HAP-1 (cell line): ENCODE measurements at regions not wholly inside any gene's neighbourhood (a gene's known extent, or its start where the extent isn't known, plus 50 kb on each side); places are given as distances from the start of the nearest gene placed in this dataset.
A peak's percentile ranks its signal among the peaks of the same experiment; 100 is the strongest.

Experiments
- DNase-seq, 2 experiments: peaks; one replicate each; pipeline ENCODE4 v3.0.0-alpha.2; 2016 to 2020; ENCODE audit warnings: low spot score in 2 of 2
- H3K27me3 ChIP-seq: fragments of 250-450 bp; sonication (Bioruptor Pico); 2 replicates; pipeline ENCODE4 v1.5.1; 2020; ENCODE audit warnings: low read depth, mild to moderate bottlenecking, moderate library complexity
- H3K36me3 ChIP-seq: fragments of 250-450 bp; sonication (Bioruptor Pico); replicated peaks from 2 replicates; pipeline ENCODE4 v1.5.1; 2020; ENCODE audit warnings: mild to moderate bottlenecking
- H3K4me1 ChIP-seq: fragments of 250-450 bp; sonication (Bioruptor Pico); 2 replicates; pipeline ENCODE4 v1.5.1; 2020; ENCODE audit warnings: mild to moderate bottlenecking
- H3K4me3 ChIP-seq: fragments of 250-450 bp; sonication (Bioruptor Pico); 2 replicates; pipeline ENCODE4 v1.5.1; 2020; ENCODE audit warnings: mild to moderate bottlenecking, moderate library complexity
- H3K9me3 ChIP-seq: fragments of 250-450 bp; sonication (Bioruptor Pico); 2 replicates; pipeline ENCODE4 v1.5.1; 2020; ENCODE audit warnings: mild to moderate bottlenecking, moderate library complexity
- in situ Hi-C: fragments of 300-500 bp; cut with MboI; formaldehyde crosslinking; loops from 3 replicates; pipeline ENCODE4 v1.14.3; 2020; ENCODE audit warnings: low sequenced_read_pairs, inconsistent platforms, mixed read lengths

DNA sequence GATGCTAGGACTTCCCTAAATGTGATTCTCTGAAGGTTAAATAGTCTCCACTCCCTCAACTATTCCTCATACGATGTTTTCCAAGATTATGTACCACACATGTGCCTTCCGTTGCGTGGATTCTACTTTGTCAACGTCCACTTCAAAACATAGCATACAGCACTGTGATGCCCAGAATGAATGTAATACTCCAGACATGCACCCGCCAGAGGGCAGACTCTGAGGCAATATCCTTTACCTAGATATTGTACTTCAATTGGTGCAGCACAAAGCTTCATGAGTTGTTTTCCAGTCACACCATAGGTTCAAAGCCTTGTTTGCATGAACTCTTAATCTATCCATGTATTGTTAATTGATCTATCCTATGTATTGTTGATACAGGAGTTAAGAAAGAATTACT lies 201.0 kb upstream of the NABP1 start:
- in situ Hi-C loops = no loop called here
- H3K4me3 ChIP-seq = no peak overlapping the region
- H3K36me3 ChIP-seq = no peaks in the 10 kb centered on the region
- H3K4me1 ChIP-seq = peaks cover 28% of the 10 kb centered on the region
- H3K27me3 ChIP-seq = no peaks in the 10 kb centered on the region; the same call in 1 of the 2 replicates
- H3K9me3 ChIP-seq = peaks cover 1% of the 10 kb centered on the region; the same call in 1 of the 2 replicates
- DNase-seq = no peak

DNA sequence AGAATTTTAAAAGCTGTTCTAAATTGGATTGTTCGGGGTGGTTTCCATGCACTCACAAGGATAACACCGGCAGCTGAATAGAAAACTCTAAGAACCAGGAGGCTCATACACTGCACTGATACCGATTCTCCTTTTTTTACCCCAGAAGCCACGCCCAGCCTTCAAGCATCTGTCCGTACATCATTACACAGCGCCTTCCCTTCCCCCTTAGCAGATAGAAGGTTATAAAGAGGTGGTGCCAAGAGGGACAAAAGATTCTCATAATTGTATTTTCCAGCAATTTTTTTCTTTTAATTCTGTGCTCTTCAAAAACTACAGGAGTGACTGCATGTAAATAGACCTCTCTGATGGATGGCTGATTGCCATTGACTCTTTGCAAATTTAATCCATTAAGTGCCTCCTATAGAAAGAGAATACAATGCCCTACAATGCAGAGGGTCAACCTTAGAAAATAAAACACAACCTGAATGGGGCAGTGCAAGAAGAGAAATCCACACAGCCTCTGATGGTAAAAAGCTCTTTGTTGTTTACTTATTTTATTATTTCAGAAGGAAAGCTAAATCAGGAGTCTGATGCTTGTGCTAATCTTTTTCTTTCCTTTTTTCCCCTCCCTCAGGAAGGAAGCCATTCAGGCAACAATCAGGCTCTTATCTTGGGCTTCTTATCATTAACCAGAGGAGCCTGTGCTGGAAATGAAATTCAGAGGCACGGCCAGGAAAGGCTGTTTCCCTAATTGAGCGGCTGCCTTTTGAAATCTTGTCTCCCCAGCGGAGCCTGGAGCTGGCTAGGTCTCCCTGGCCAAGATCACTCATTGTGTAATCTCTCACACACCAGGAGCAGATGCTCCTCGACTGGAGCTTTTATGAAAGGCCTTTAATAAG lies 198.9 kb upstream of the NABP1 start:
- DNase-seq = peak; percentile 85 to 99
- Histone ChIP-seq H3K4me1 (peaks cover 15% of the 10 kb centered on the region), H3K27me3 (no peaks in the 10 kb centered on the region; the same call in 1 of the 2 replicates), H3K36me3 (no peaks in the 10 kb centered on the region), H3K9me3 (peaks cover 9% of the 10 kb centered on the region; the same call in 1 of the 2 replicates), H3K4me3 (no peak overlapping the region)
- in situ Hi-C loops = no loop called here

DNA sequence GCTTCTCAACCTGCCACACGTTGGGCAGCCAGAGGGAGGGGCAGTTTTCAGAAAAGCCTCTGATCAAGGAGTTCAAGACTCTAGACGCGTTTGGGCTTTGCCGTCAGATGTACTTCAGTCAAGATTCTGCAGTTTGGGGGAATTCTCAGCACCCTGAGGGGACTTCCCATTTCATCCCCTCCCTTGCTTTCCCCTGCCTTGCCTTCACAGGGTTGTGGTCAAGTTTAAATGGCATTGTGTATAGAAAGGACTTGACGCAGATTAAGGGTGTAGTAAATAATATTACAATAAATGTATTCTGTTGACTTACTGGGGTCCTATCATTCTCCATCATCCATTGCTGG lies 198.3 kb upstream of the NABP1 start:
- in situ Hi-C loops = no loop called here
- Histone ChIP-seq H3K27me3 (no peaks in the 10 kb centered on the region; the same call in 1 of the 2 replicates), H3K36me3 (no peaks in the 10 kb centered on the region), H3K9me3 (peaks cover 9% of the 10 kb centered on the region; the same call in 1 of the 2 replicates), H3K4me1 (peaks cover 15% of the 10 kb centered on the region), H3K4me3 (no peak overlapping the region)
- no peak for DNase-seq

- H3K36me3 ChIP-seq = no peaks in the 10 kb centered on the region
- peaks cover 9% of the 10 kb centered on the region; the same call in 1 of the 2 replicates for H3K9me3 ChIP-seq
- peaks cover 15% of the 10 kb centered on the region for H3K4me1 ChIP-seq
- in situ Hi-C loops = no loop called here
- no peak for DNase-seq
- no peak overlapping the region for H3K4me3 ChIP-seq
- no peaks in the 10 kb centered on the region for H3K27me3 ChIP-seq
Observed at GRCh38 chr2:191481305-191482070, 196.4 kb upstream of the NABP1 start.

- peaks cover 15% of the 10 kb centered on the region for H3K4me1 ChIP-seq
- H3K27me3 ChIP-seq = no peaks in the 10 kb centered on the region
- H3K9me3 ChIP-seq = peaks cover 9% of the 10 kb centered on the region; the same call in 1 of the 2 replicates
- H3K36me3 ChIP-seq = no peaks in the 10 kb centered on the region
- no peak overlapping the region for H3K4me3 ChIP-seq
- in situ Hi-C loops = no loop called here
- DNase-seq = no peak
Observed at GRCh38 chr2:191483117-191483516, 194.8 kb upstream of the NABP1 start.

DNA sequence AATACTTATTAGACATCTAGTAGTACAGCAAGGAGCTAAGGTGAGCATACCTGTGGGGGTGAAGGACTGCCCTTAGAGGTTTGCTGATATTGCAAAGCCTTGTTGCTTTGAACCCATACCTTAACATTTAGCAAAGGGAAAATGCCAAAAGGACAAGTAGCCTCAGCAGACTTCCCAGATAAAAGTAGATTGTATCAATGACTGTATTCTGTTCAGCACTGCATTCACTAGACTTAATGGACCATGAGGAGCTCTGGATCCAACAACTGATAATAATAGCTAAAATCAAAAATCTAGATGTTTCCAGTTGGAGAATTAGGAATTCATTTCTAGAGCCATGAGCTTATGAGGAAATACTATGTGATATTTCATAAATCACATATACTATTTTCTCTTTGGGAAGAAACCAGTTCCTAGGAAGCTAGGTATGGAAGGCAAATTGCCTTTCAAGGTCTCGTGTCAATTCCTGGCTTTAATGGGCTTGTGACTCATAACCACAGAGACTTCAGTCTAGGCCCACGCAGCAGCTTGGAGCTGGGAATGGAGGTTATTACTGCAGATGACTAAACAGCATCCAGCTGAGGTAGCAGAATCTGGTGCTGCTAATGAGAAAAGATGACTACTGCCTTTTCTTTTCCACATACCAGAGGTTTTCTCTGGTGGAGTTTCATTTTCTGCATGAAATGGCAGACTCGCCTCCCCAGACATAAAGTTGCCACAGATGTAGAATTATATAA lies 191.2 kb upstream of the NABP1 start:
- Histone ChIP-seq H3K36me3 (no peaks in the 10 kb centered on the region), H3K27me3 (no peaks in the 10 kb centered on the region), H3K4me1 (no peaks in the 10 kb centered on the region), H3K9me3 (peaks cover 9% of the 10 kb centered on the region; the same call in 1 of the 2 replicates), H3K4me3 (no peak overlapping the region)
- no peak for DNase-seq
- in situ Hi-C loops = no loop called here

GRCh38 chr2:191488135-191488534 lies 189.8 kb upstream of the NABP1 start:
- H3K36me3 ChIP-seq = no peaks in the 10 kb centered on the region
- DNase-seq = no peak
- no peaks in the 10 kb centered on the region for H3K4me1 ChIP-seq
- in situ Hi-C loops = no loop called here
- peaks cover 2% of the 10 kb centered on the region for H3K27me3 ChIP-seq
- 0 out of 2 replicates have a peak, but pooled peaks cover 3% of the 10 kb centered on the region for H3K9me3 ChIP-seq
- no peak overlapping the region for H3K4me3 ChIP-seq

- in situ Hi-C loops = no loop called here
- Histone ChIP-seq H3K36me3 (no peaks in the 10 kb centered on the region), H3K9me3 (no peaks in the 10 kb centered on the region), H3K27me3 (peaks cover 2% of the 10 kb centered on the region), H3K4me1 (no peaks in the 10 kb centered on the region), H3K4me3 (no peak overlapping the region)
- no peak for DNase-seq
Observed at GRCh38 chr2:191489177-191489576, 188.8 kb upstream of the NABP1 start.

- Histone ChIP-seq H3K9me3 (no peaks in the 10 kb centered on the region), H3K4me3 (no peak overlapping the region), H3K4me1 (no peaks in the 10 kb centered on the region), H3K36me3 (no peaks in the 10 kb centered on the region), H3K27me3 (peaks cover 2% of the 10 kb centered on the region)
- no peak for DNase-seq
- in situ Hi-C loops = no loop called here
Observed at GRCh38 chr2:191496838-191497237, 181.1 kb upstream of the NABP1 start.

DNA sequence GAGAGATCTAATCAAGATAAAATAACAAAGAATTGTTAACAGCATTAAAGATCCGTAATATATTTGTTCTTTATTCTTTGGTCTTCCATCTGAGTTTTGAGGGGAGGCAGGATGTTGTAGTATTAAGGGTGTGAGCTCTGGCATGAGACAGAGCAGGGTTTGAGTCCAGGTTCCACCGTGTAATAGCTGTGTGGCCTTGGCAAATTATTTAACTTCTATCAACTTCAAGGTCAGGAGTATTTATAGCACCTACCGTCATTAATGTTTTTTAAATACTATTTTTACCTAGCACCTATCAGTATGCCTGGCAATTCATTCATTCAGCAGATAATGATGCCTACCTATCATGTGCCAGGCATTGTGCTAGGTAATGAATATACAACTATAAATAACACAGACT lies 180.1 kb upstream of the NABP1 start:
- no peak overlapping the region for H3K4me3 ChIP-seq
- H3K36me3 ChIP-seq = no peaks in the 10 kb centered on the region
- in situ Hi-C loops = no loop called here
- H3K9me3 ChIP-seq = no peaks in the 10 kb centered on the region
- H3K4me1 ChIP-seq = no peaks in the 10 kb centered on the region
- no peaks in the 10 kb centered on the region; the same call in 1 of the 2 replicates for H3K27me3 ChIP-seq
- no peak for DNase-seq

GRCh38 chr2:191499050-191499449 lies 178.9 kb upstream of the NABP1 start:
- Histone ChIP-seq H3K27me3 (no peaks in the 10 kb centered on the region), H3K4me1 (no peaks in the 10 kb centered on the region), H3K4me3 (no peak overlapping the region), H3K9me3 (no peaks in the 10 kb centered on the region), H3K36me3 (no peaks in the 10 kb centered on the region)
- DNase-seq = no peak
- in situ Hi-C loops = no loop called here

DNA sequence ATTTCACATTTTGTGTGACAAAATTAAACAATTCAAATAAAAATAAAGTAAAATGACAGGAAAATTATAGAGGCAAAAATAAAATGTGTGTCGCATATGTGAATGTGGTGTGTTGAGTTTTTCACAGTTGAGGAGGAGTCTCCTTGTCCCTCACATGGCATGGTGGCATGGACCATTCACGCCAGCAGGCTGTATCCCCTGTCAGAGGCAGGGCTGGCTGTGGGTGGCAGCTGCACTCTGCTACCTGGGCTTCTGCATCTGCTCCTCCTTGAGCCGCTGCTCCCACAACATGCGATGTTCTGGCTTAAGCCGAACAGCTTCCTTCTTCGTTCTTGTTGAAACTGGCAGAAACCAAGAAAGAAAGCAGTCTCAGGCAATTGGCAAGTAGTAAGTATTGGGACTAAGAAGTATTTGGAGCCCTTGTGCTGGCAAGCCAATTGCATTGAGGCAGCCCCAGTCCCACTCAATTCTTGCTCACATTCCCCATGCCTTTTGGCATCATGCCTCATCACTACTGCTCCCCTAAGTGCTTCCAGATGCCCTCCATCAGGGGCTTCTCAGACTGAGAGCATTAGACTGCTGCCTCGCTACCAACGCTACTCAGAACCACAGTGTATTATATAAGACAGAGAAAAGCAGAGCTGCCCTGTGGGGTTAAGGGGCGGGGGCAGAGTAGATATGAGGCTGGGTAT lies 177.9 kb upstream of the NABP1 start:
- Histone ChIP-seq H3K27me3 (no peaks in the 10 kb centered on the region), H3K9me3 (no peaks in the 10 kb centered on the region), H3K36me3 (no peaks in the 10 kb centered on the region), H3K4me3 (no peak overlapping the region), H3K4me1 (no peaks in the 10 kb centered on the region)
- in situ Hi-C loops = loop anchor here (25.0 kb wide), 1 partner anchor 263 kb away; the partner anchor contains the start of gene MYO1B
- DNase-seq = no peak

- Histone ChIP-seq H3K27me3 (no peaks in the 10 kb centered on the region), H3K36me3 (no peaks in the 10 kb centered on the region), H3K4me1 (no peaks in the 10 kb centered on the region), H3K4me3 (no peak overlapping the region), H3K9me3 (no peaks in the 10 kb centered on the region)
- in situ Hi-C loops = loop anchor here (25.0 kb wide), 1 partner anchor 263 kb away; the partner anchor contains the start of gene MYO1B
- no peak for DNase-seq
Observed at GRCh38 chr2:191500566-191500883, 177.4 kb upstream of the NABP1 start.
